Embryonic facial prominence (tissue), 1 donor: ENCODE measurements at regions not wholly inside any gene's neighbourhood (a gene's known extent, or its start where the extent isn't known, plus 50 kb on each side); places are given as distances from the start of the nearest gene placed in this dataset.

Experiments used
- DNase-seq: peaks from one replicate; pipeline ENCODE4 v3.0.0-alpha.2; 2016; ENCODE audit errors: extremely low spot score

DNA sequence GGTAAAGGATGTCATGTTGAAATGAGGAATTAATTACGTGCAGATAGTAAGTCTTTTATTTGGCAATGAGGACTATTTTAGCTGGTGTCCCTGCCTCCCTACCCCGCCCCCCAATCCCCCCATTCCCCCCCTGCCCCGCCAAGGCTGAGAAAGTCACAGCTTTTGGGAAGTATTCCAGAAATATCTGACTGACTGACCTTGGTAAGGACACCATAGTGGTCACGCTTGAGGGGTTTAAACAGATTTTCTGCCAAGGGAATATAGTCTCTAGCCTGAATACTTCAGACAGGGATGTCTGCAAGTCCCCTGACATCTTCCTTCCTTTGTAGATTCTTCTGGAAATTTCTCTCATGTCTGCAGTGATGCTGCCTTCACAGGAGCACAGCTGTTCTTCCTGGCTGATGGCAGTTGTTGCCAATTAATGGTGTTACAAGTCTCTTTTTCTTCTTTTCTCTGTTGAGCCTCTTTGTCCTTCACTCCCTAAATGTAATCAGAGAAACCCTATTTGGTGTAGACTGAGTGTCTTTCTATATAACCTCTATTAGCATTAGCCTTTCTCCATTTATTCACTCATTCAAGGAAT, 53.7 kb upstream of the MGAT5 start:
- no peak for DNase-seq

DNA sequence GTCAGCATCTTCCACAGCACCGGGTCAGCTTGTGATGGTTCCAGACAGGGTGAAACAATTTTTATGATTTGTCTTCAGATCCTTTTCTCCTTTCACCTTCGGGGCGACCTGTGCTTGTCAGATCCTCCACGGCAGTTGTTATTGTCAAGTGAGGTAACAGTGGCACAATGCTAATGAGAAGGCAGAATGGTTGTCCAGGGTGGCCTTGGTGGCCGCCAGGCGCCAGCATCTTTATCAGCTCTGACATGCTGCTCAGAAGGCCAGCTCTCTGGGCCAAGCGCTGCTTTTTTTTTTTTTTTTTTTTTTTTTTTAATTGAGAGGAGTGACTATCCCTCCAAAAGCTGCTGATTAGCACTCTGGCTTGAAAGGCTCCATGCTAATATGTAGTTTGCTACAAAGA, 52.3 kb upstream of the MGAT5 start:
- DNase-seq = no peak

DNA sequence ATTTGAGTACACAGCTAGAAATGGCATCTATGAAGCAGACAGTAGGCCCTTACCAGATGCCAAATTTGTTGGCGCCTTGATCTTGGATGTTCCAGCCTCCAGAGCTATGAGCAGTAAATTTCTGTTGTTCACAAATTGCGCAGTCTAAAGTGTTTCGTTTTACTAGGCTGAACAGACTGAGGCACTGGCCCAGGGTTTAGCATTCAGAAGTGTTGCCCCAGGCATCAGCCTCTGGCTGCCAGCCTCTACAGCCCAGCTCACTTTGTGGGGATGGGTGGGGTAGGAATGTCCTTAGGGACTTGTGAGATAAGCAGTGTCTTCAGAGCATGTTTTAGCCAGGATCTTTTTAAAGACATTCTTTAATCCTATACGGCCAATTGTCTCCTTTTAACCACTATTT, 51.5 kb upstream of the MGAT5 start:
- no peak for DNase-seq

DNA sequence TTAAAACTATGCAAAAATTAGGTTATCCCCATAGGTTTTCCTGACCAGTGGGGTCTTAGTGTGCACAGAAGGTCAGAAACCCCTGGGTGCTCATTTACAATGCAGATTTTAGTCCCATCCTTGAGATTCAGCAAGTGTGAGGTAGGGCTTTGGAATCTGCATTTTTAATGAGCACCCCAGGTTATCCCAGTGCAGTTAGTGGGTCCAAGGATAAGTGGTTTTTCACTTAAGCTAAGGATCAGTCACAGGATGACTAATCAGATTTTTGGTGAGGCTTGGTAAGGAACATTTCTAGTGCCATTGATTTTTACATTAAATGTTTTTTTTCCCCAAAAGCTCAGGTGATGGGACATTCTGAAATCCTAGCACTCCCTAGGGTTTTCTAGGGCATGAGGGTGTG, 50.7 kb upstream of the MGAT5 start:
- no peak for DNase-seq
